ENCODE measurements at regions not wholly inside any gene's neighbourhood (a gene's known extent, or its start where the extent isn't known, plus 50 kb on each side); places are given as distances from the start of the nearest gene placed in this dataset.
"Not testable (repeated sequence)": the region's sequence is repeated elsewhere in the genome, so short reads cannot be mapped to it uniquely, and the experiment has no call there.

- Histone ChIP-seq H3K4me3 (ENCODE audit: extremely low read depth, insufficient read depth, low read length, poor library complexity, severe bottlenecking) (no peak overlapping the region), H3K9me3 (ENCODE audit: control insufficient read depth, low read length) (no peaks in the 10 kb centered on the region), H3K4me1 (ENCODE audit: control insufficient read depth, insufficient read depth, low read length, poor library complexity, severe bottlenecking) (no peaks in the 10 kb centered on the region), H3K36me3 (ENCODE audit: control insufficient read depth, insufficient read depth, low read length) (no peaks in the 10 kb centered on the region), H3K27ac (ENCODE audit: low read depth, low read length, severe bottlenecking) (no peak overlapping the region)
- WGBS, 2 experiments (ENCODE audit: insufficient coverage in 2 of 2), result 80 to 100% methylated on average over 1 of the region's 1 CpG
Observed at GRCh38 chr7:119988401-119988800, 284.6 kb upstream of the KCND2 start.

- Histone ChIP-seq H3K9me3 (ENCODE audit: control insufficient read depth, low read length) (no peaks in the 10 kb centered on the region), H3K4me3 (ENCODE audit: extremely low read depth, insufficient read depth, low read length, poor library complexity, severe bottlenecking) (no peak overlapping the region), H3K4me1 (ENCODE audit: control insufficient read depth, insufficient read depth, low read length, poor library complexity, severe bottlenecking) (no peaks in the 10 kb centered on the region), H3K27ac (ENCODE audit: low read depth, low read length, severe bottlenecking) (no peak overlapping the region), H3K36me3 (ENCODE audit: control insufficient read depth, insufficient read depth, low read length) (no peaks in the 10 kb centered on the region)
- WGBS, 2 experiments (ENCODE audit: insufficient coverage in 2 of 2), result 83 to 93% methylated on average over 1 to 2 of the region's 3 CpGs
Observed at GRCh38 chr7:119994928-119995327, 278.0 kb upstream of the KCND2 start.

GRCh38 chr7:119996634-119997033 lies 276.3 kb upstream of the KCND2 start:
- no peaks in the 10 kb centered on the region for H3K36me3 ChIP-seq (ENCODE audit: control insufficient read depth, insufficient read depth, low read length)
- WGBS, 2 experiments (ENCODE audit: insufficient coverage in 2 of 2), result no CpG with 5 or more reads among the region's 3 CpGs
- no peak overlapping the region for H3K4me3 ChIP-seq (ENCODE audit: extremely low read depth, insufficient read depth, low read length, poor library complexity, severe bottlenecking)
- H3K9me3 ChIP-seq (ENCODE audit: control insufficient read depth, low read length), result no peaks in the 10 kb centered on the region
- H3K4me1 ChIP-seq (ENCODE audit: control insufficient read depth, insufficient read depth, low read length, poor library complexity, severe bottlenecking), result no peaks in the 10 kb centered on the region
- H3K27ac ChIP-seq (ENCODE audit: low read depth, low read length, severe bottlenecking), result no peak overlapping the region

- no peaks in the 10 kb centered on the region for H3K4me1 ChIP-seq (ENCODE audit: control insufficient read depth, insufficient read depth, low read length, poor library complexity, severe bottlenecking)
- no peaks in the 10 kb centered on the region for H3K9me3 ChIP-seq (ENCODE audit: control insufficient read depth, low read length)
- H3K36me3 ChIP-seq (ENCODE audit: control insufficient read depth, insufficient read depth, low read length), result no peaks in the 10 kb centered on the region
- no peak overlapping the region for H3K4me3 ChIP-seq (ENCODE audit: extremely low read depth, insufficient read depth, low read length, poor library complexity, severe bottlenecking)
- WGBS, 2 experiments (ENCODE audit: insufficient coverage in 2 of 2), result 100% methylated on average over 1 of the region's 5 CpGs; no CpG with 5 or more reads in 1 of the 2 experiments
- H3K27ac ChIP-seq (ENCODE audit: low read depth, low read length, severe bottlenecking), result no peak overlapping the region
Observed at GRCh38 chr7:119999738-120000475, 273.1 kb upstream of the KCND2 start.

GRCh38 chr7:120005720-120006119 lies 267.3 kb upstream of the KCND2 start:
- Histone ChIP-seq H3K9me3 (ENCODE audit: control insufficient read depth, low read length) (no peaks in the 10 kb centered on the region), H3K4me1 (ENCODE audit: control insufficient read depth, insufficient read depth, low read length, poor library complexity, severe bottlenecking) (no peaks in the 10 kb centered on the region), H3K4me3 (ENCODE audit: extremely low read depth, insufficient read depth, low read length, poor library complexity, severe bottlenecking) (no peak overlapping the region), H3K27ac (ENCODE audit: low read depth, low read length, severe bottlenecking) (no peak overlapping the region), H3K36me3 (ENCODE audit: control insufficient read depth, insufficient read depth, low read length) (no peaks in the 10 kb centered on the region)
- WGBS, 2 experiments (ENCODE audit: insufficient coverage in 2 of 2), result 93 to 100% methylated on average over 1 to 5 of the region's 6 CpGs

- H3K4me3 ChIP-seq (ENCODE audit: extremely low read depth, insufficient read depth, low read length, poor library complexity, severe bottlenecking); H3K9me3 ChIP-seq (ENCODE audit: control insufficient read depth, low read length); H3K4me1 ChIP-seq (ENCODE audit: control insufficient read depth, insufficient read depth, low read length, poor library complexity, severe bottlenecking); H3K36me3 ChIP-seq (ENCODE audit: control insufficient read depth, insufficient read depth, low read length); H3K27ac ChIP-seq (ENCODE audit: low read depth, low read length, severe bottlenecking): not testable (repeated sequence)
- WGBS, 2 experiments (ENCODE audit: insufficient coverage in 2 of 2), result 43 to 80% methylated on average over 1 to 3 of the region's 5 CpGs
Observed at GRCh38 chr7:120014301-120014700, 258.7 kb upstream of the KCND2 start.

GRCh38 chr7:120014925-120015465 lies 258.0 kb upstream of the KCND2 start:
- Histone ChIP-seq H3K9me3 (ENCODE audit: control insufficient read depth, low read length) (no peaks in the 10 kb centered on the region), H3K4me3 (ENCODE audit: extremely low read depth, insufficient read depth, low read length, poor library complexity, severe bottlenecking) (no peak overlapping the region), H3K4me1 (ENCODE audit: control insufficient read depth, insufficient read depth, low read length, poor library complexity, severe bottlenecking) (no peaks in the 10 kb centered on the region), H3K27ac (ENCODE audit: low read depth, low read length, severe bottlenecking) (no peak overlapping the region), H3K36me3 (ENCODE audit: control insufficient read depth, insufficient read depth, low read length) (no peaks in the 10 kb centered on the region)
- 52 to 100% methylated on average over 1 to 3 of the region's 4 CpGs for WGBS, 2 experiments (ENCODE audit: insufficient coverage in 2 of 2)

GRCh38 chr7:120021085-120021484 lies 251.9 kb upstream of the KCND2 start:
- Histone ChIP-seq H3K27ac (ENCODE audit: low read depth, low read length, severe bottlenecking) (no peak overlapping the region), H3K4me1 (ENCODE audit: control insufficient read depth, insufficient read depth, low read length, poor library complexity, severe bottlenecking) (no peaks in the 10 kb centered on the region), H3K4me3 (ENCODE audit: extremely low read depth, insufficient read depth, low read length, poor library complexity, severe bottlenecking) (no peak overlapping the region), H3K9me3 (ENCODE audit: control insufficient read depth, low read length) (no peaks in the 10 kb centered on the region), H3K36me3 (ENCODE audit: control insufficient read depth, insufficient read depth, low read length) (no peaks in the 10 kb centered on the region)
- 83 to 100% methylated on average over 1 of the region's 1 CpG for WGBS, 2 experiments (ENCODE audit: insufficient coverage in 2 of 2)

- no peaks in the 10 kb centered on the region for H3K4me1 ChIP-seq (ENCODE audit: control insufficient read depth, insufficient read depth, low read length, poor library complexity, severe bottlenecking)
- no peak overlapping the region for H3K4me3 ChIP-seq (ENCODE audit: extremely low read depth, insufficient read depth, low read length, poor library complexity, severe bottlenecking)
- no peak overlapping the region for H3K27ac ChIP-seq (ENCODE audit: low read depth, low read length, severe bottlenecking)
- no peaks in the 10 kb centered on the region for H3K36me3 ChIP-seq (ENCODE audit: control insufficient read depth, insufficient read depth, low read length)
- H3K9me3 ChIP-seq (ENCODE audit: control insufficient read depth, low read length), result no peaks in the 10 kb centered on the region
- 90 to 97% methylated on average over 3 of the region's 4 CpGs for WGBS, 2 experiments (ENCODE audit: insufficient coverage in 2 of 2)
Observed at GRCh38 chr7:120023494-120024167, 249.3 kb upstream of the KCND2 start.

- Histone ChIP-seq H3K36me3 (ENCODE audit: control insufficient read depth, insufficient read depth, low read length) (no peaks in the 10 kb centered on the region), H3K4me1 (ENCODE audit: control insufficient read depth, insufficient read depth, low read length, poor library complexity, severe bottlenecking) (no peaks in the 10 kb centered on the region), H3K4me3 (ENCODE audit: extremely low read depth, insufficient read depth, low read length, poor library complexity, severe bottlenecking) (no peak overlapping the region), H3K27ac (ENCODE audit: low read depth, low read length, severe bottlenecking) (no peak overlapping the region), H3K9me3 (ENCODE audit: control insufficient read depth, low read length) (no peaks in the 10 kb centered on the region)
- WGBS, 2 experiments (ENCODE audit: insufficient coverage in 2 of 2), result no CpG with 5 or more reads among the region's 4 CpGs
Observed at GRCh38 chr7:120028636-120029035, 244.3 kb upstream of the KCND2 start.

GRCh38 chr7:120030876-120031275 lies 242.1 kb upstream of the KCND2 start:
- WGBS, 2 experiments (ENCODE audit: insufficient coverage in 2 of 2), result no CpG with 5 or more reads among the region's 1 CpG
- no peaks in the 10 kb centered on the region for H3K4me1 ChIP-seq (ENCODE audit: control insufficient read depth, insufficient read depth, low read length, poor library complexity, severe bottlenecking)
- H3K27ac ChIP-seq (ENCODE audit: low read depth, low read length, severe bottlenecking), result no peak overlapping the region
- H3K36me3 ChIP-seq (ENCODE audit: control insufficient read depth, insufficient read depth, low read length), result no peaks in the 10 kb centered on the region
- no peaks in the 10 kb centered on the region for H3K9me3 ChIP-seq (ENCODE audit: control insufficient read depth, low read length)
- no peak overlapping the region for H3K4me3 ChIP-seq (ENCODE audit: extremely low read depth, insufficient read depth, low read length, poor library complexity, severe bottlenecking)

All from mesodermal cell (in vitro differentiated cells).